SKM-1 (cell line): ENCODE measurements at regions not wholly inside any gene's neighbourhood (a gene's known extent, or its start where the extent isn't known, plus 50 kb on each side); places are given as distances from the start of the nearest gene placed in this dataset.
"Not testable (repeated sequence)": the region's sequence is repeated elsewhere in the genome, so short reads cannot be mapped to it uniquely, and the experiment has no call there.

Experiments
- DNase-seq: peaks from one replicate; lab custom pipeline; 2025; ENCODE audit not compliant: unreplicated experiment; lab: John Stamatoyannopoulos, UW

- DNase-seq, result no peak
These were observed 133.1 kb upstream of the PELI1 start for GRCh38 chr2:64277101-64277849.

- not testable (repeated sequence) for DNase-seq
These were observed 136.6 kb upstream of the PELI1 start for GRCh38 chr2:64280812-64281211.

- DNase-seq, result no peak
These were observed 138.9 kb upstream of the PELI1 start for GRCh38 chr2:64283006-64283570.

GRCh38 chr2:64283641-64284361 is 139.6 kb upstream of the PELI1 start:
- no peak for DNase-seq

- DNase-seq, result no peak
These were observed 140.5 kb upstream of the PELI1 start for GRCh38 chr2:64284751-64285150.

DNA sequence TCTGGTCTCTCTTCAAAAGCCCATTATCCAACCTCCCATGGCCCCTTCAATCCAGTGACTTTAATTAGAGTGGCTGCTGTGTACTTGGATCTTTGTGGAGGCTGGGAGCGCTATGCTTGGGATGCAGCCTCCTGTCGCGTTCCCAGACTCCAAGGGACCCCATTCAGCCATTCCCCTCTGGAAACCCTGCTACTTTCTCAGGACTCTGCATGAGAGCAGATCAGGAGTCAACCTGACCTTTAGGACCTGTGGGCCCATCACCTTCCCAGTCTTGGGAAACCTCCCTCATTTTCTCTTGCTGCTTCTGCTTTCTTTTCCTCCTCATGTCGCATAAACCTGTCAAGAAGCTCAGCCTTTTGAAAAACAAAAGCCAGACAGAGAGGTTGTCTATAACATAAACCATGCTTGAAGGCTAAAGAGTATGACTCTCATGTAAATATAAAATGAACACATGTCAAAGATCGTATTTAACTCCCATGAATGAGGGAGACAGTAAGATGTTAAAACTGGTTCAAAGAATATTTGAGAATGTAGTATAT is 143.1 kb upstream of the PELI1 start:
- DNase-seq, result no peak

- no peak for DNase-seq
These were observed 144.3 kb upstream of the PELI1 start for GRCh38 chr2:64288321-64289193.

DNA sequence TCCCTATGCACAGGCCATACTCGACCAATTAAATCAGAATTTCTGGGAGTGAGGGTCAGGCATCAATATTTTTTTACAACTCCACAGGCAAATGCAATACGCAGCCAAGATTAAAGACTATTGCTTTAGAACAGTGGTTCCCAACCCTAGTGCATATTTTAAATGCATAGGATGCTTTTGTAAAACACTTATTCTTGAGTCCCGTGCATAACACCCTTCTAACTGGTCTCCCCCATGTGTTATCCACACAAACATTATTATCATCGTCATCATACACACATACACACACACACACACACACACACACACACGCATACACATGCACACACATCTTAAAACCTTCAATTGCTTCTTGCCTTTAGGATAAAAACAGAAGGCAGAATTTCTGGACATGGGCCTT is 145.0 kb upstream of the PELI1 start:
- no peak for DNase-seq

GRCh38 chr2:64289737-64290136 is 145.5 kb upstream of the PELI1 start:
- DNase-seq, result no peak

DNA sequence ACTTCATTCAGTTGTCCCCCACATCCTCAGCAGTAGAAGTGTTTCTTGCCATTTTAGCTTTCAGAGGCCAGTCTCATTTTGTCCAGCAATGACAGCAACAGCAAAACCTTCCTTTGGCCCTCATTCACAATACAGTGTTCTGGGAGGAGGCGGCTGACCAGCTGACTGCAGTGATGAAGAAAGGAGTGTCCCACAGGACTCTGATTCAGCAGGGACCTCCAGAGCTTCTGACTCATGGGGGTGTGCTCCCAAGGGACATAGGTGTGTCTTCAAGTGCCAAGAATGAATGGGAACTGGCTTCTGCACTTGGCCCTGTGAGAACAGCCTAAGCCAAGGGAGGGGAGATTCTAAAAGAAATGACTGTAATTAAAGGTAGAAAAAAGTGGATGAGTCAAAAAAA is 147.0 kb upstream of the PELI1 start:
- no peak for DNase-seq

DNA sequence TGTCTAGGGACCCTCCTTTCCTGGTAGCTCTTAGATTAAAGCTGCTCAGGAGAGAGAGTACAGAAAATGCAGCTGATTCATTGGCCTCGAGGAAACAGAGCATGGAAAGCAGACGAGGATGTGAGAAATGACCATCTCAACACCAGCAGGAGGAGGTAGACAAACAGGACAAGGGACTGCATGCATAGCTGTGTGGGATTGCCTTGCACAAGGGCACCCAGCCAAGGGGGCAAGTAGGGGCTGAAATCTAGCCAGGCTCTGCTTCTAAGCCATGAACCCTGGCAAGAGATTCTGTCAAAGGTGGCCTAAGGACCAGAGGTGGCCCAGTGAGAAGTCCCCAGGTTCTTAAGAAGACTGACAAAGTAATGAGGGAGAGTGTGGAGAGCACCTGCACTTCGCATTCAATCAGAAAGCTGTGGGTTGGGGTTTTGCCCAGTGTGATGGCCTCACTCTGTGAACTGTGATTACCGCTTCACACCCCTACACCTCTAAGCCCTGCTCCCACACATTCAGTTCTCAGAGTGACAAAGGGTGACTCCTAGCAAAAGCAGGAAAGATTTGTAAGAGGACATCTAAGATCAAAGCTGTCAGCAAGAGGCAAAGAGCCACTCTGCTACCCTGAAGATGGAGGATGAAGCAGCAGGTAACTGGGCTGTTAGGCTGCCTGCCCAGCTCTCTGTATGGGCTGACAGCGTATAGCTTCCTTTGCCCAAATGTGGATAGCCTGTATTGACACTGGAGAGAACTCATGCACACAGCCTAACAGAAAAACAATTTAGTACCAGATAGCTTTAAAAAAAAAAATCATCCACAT is 151.3 kb upstream of the PELI1 start:
- no peak for DNase-seq

DNA sequence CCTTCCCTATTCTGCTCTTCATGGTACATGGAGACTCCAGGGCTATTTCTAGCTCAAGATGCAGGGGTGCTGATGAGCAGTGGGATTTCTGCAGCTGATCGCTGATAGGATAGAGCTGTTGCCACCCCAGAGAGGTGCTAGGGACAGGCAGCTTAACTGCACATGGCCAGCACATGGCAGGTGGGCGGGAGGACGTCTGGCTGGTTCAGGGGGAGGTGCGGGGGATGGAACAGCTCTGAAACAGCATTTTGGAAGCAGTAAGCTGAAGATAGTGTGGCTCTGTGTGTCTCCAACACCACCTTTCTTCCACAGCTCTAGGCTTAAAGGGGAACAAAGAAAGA is 151.9 kb upstream of the PELI1 start:
- no peak for DNase-seq

DNA sequence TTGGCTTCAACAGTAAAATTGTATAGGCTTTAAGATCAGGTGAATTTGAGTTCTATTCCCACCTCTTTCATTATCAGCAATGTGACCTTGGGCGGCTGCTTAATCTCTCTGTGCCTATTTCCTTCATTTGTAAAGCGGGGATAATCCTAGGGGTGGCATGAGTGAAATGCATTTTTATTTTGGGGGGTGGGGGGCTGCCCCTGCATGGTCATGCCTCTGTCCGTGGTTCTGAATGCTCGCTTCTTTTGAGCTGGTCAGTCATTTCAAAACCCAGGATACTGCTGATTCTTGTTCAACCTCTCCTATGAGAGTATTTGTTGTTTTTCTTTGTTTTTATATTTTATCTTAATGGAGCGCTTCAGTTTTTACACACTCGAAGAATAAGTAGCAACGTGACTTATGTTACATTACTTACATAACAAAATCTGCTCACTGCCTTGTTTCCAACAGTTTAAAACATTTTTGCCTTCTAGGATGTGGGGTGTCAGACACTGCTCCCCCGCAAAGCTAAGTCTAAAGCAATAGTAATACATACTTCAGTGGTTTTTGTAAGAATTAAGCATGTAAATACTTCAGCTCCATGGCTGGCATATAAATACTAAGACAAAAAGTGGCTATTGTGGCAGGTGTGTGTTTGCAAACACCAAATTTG is 152.6 kb upstream of the PELI1 start:
- no peak for DNase-seq

DNA sequence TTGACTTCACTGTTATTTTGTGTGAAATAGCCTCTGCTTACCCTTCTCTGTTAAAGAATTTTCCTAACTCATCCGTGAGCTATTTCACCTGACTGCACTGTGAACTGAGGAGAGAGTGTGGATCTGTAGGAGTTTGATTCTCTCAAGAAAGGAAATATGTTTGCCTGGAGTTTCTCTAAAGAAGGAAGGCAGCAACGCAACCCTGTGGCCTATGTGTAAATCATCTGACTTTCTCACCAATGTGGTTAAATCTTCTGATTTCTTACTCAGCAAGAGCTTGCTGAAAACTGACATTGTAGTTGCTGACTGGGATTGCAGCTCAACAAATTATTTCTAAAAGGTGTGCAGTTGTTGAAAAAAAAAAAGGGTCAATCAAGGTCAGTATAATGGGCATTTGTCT is 153.9 kb upstream of the PELI1 start:
- no peak for DNase-seq

DNA sequence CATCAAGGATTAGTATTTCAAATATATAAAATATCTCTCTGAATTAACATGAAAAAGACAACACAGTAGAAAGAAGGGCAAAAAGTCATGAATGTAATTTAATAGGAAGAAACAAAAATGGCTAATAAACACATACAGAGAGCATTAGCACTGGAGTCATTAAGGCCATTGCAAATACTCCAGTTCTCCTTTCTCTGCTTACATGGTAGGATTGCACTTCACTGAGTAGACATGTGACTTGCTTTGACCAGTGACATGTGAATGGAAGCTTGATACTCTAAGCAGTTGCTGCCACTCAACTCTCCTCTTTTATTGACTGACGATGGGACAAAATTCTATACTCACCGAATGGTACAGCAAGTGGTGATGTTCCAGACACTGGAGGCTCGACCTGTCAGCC is 153.9 kb upstream of the LGALSL start:
- no peak for DNase-seq

DNA sequence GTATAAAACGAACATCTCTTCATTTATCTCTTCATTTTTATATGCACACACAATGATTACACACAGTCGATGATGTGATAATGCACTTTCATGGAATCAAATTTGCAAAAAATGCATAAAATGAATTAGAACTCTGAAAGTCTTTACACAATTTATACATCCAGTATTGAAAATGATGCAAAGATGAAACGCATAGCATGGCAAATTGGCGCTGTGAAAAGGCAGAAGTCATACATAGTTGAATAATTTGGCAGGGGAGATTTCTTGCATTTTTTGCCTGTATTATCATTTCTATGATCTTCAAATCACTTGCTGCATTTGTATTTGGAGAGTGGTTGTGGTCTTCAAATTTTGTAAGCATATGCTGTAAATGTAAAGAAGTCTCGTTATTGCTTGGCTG is 150.7 kb upstream of the LGALSL start:
- DNase-seq, result no peak

- no peak for DNase-seq
These were observed 146.5 kb upstream of the LGALSL start for GRCh38 chr2:64307421-64307820.

DNA sequence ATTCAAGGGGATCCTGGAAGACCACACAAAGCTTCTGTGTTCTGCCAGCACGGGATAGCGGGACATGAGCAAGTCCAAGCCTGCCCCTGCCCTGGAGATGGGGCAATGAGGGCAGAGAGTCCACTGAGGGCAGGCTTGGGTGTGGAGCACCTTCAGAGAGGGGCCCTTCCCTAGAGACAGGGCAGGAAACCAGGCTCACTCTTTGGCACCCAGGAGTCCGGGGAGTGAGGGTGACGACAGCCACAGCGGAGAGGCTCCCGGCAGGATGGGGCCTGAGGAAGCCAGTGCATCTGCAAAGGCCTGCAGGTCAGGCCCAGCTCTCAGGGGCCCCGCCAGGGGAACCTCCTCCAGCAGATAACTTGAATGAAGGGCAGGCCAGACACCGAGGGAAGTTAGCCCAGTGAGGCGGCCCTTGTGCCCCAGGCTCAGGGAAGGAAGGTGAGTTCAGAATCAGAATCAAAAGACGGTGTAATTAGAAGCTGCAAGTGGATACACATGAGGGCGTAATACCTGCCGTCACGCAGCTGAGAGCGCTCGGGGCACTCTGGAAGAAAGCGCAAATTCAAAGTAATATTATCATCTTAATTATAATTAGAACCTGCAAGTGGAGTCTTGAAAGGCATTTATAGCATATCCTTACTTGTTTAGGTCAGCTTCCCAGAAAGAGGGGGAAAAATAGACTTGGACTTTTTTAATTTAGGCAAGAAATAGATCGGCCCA is 142.6 kb upstream of the LGALSL start:
- DNase-seq, result no peak

GRCh38 chr2:64311948-64312621 is 141.9 kb upstream of the LGALSL start:
- DNase-seq, result no peak
